ENCODE measurements at regions not wholly inside any gene's neighbourhood (a gene's known extent, or its start where the extent isn't known, plus 50 kb on each side); places are given as distances from the start of the nearest gene placed in this dataset.

GRCh38 chr11:122285070-122285988 is 169.3 kb upstream of the BLID start:
- TF ChIP-seq CTCF (IDR thresholded peaks at IDR 0.05) (no peak), EZH2 (IDR thresholded peaks at IDR 0.05) (no peak), EZH2phosphoT487 (IDR thresholded peaks at IDR 0.05) (no peak)
